ACC112 (cell line): ENCODE measurements at regions not wholly inside any gene's neighbourhood (a gene's known extent, or its start where the extent isn't known, plus 50 kb on each side); places are given as distances from the start of the nearest gene placed in this dataset.

ENCODE experiments used
- H2AFZ ChIP-seq: fragments of 200-600 bp; sonication (generic); one replicate; pipeline ENCODE4 v1.6.0; 2017; ENCODE audit warnings: antibody characterized with exemption, low read length; ENCODE audit not compliant: unreplicated experiment
- H3K27ac ChIP-seq: fragments of 200-600 bp; sonication (generic); 2 replicates; pipeline ENCODE4 v1.5.1; 2014; ENCODE audit warnings: low read depth, mild to moderate bottlenecking, antibody characterized with exemption, low read length, moderate library complexity
- H3K27me3 ChIP-seq: fragments of 200-600 bp; sonication (generic); 2 replicates; pipeline ENCODE4 v1.6.1; 2014; ENCODE audit warnings: mild to moderate bottlenecking, antibody characterized with exemption, low read length, moderate library complexity, mixed read lengths; ENCODE audit not compliant: insufficient read depth
- H3K36me3 ChIP-seq: fragments of 200-600 bp; sonication (generic); 2 replicates; pipeline ENCODE4 v1.6.1; 2016; ENCODE audit warnings: mild to moderate bottlenecking, antibody characterized with exemption, low read length, moderate library complexity, mixed read lengths; ENCODE audit not compliant: insufficient read depth
- H3K4me1 ChIP-seq: fragments of 200-600 bp; sonication (generic); one replicate; pipeline ENCODE4 v1.6.1; 2016; ENCODE audit warnings: low read length, mixed read lengths; ENCODE audit not compliant: insufficient read depth, unreplicated experiment, control insufficient read depth
- H3K4me3 ChIP-seq: fragments of 200-600 bp; sonication (generic); 2 replicates; pipeline ENCODE4 v1.5.1; 2014; ENCODE audit warnings: mild to moderate bottlenecking, low read depth, low read length
- H3K79me2 ChIP-seq: fragments of 200-600 bp; sonication (generic); one replicate; pipeline ENCODE4 v1.6.0; 2016; ENCODE audit warnings: low read length; ENCODE audit not compliant: control insufficient read depth, unreplicated experiment, insufficient read depth

DNA sequence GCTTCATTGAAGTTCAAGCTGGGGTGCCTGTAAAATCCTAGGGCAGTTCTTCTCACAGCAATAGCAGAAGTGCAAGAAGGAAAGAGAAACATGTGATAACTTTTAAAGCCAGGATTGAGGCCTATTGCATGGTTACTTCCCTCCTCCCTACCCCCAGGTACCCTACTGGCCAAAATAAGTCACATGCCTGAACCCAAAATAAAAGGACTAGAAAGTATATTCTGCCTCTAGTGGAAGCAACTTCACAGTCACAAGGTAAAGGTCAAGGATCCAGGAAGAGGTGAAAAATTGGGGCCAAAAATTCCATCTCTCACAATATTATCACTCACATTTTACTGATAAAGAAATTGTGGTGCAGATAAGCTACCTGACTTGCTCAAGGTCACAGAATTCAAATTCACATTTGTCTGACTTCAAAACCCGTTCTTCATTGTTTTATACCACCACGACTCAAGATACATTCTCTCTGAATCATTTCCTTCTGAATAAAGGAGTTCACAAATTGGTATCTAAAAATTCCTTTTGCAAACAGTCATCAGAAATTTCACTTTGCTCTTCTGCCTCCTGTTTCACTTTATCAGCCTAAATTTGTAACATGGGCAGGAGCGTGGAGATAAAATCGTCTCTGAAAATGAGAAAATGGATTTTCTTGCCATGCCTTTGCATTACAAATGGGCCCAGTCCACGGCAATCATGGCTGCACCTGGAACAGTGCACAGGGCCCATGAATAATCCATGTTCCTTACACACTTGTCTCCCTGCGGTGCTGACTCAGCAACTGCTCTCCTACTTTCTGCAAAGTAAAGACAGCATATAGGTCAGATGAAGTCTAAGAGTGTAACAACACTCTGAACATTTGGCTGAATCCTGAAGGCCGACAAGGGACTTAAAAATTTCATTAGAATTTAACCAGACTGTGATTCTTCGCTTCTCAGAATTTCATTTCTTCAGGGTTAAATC is 485.3 kb upstream of the NFIA start:
- Histone ChIP-seq H3K4me3 (no peak overlapping the region), H3K27me3 (no peaks in the 10 kb centered on the region), H2AFZ (peak overlapping the region; percentile 36), H3K79me2 (no peaks in the 10 kb centered on the region), H3K27ac (peak overlapping the region; percentile 51), H3K36me3 (no peaks in the 10 kb centered on the region), H3K4me1 (peaks cover 20% of the 10 kb centered on the region)

DNA sequence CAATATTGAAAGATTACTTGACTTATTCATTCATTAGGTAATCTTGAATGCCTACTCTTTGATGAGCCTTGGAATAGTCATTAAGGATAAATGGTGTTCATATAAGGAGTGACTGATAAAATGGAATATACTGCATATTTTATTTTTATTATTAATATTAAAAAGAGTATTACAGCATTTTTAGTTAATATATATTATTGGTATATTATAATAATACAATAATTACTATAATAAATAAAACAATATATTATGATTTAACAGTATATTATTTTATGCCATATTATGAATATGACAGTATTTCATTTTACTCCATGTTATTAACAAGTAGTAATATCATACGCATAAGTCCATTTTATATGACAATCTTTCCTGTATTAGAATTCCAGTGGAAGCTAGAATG is 490.8 kb upstream of the NFIA start:
- no peak overlapping the region for H2AFZ ChIP-seq

DNA sequence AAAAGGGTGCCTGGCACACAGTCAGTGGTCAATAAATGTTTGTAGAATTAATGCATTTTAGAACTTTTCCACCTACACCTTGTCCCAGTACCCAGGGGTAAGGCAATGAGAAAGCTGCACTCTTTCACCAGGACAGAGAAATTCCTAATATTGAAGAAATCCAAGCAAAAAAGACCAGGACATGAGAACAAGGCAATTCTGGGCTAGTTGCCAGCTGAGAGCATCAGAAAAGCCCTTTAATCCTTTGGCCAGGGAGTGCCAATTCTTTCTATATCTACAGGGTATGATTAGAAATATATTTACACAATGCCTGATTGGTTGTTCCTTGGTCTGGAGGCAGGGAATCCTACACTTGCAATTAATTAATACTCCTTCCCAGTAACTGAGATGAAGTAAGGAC is 492.4 kb upstream of the NFIA start:
- H3K79me2 ChIP-seq: no peaks in the 10 kb centered on the region
- H2AFZ ChIP-seq: no peak overlapping the region
- H3K36me3 ChIP-seq: no peaks in the 10 kb centered on the region
- H3K27me3 ChIP-seq: no peaks in the 10 kb centered on the region
- H3K4me1 ChIP-seq: no peaks in the 10 kb centered on the region
- no peak overlapping the region for H3K4me3 ChIP-seq
- H3K27ac ChIP-seq: no peak overlapping the region

More for the DNA sequence above, 490.8 kb upstream of the NFIA start:
- Histone ChIP-seq H3K36me3 (no peaks in the 10 kb centered on the region), H3K4me3 (no peak overlapping the region), H3K79me2 (no peaks in the 10 kb centered on the region), H3K4me1 (peaks cover 4% of the 10 kb centered on the region), H3K27ac (no peak overlapping the region), H3K27me3 (no peaks in the 10 kb centered on the region)

DNA sequence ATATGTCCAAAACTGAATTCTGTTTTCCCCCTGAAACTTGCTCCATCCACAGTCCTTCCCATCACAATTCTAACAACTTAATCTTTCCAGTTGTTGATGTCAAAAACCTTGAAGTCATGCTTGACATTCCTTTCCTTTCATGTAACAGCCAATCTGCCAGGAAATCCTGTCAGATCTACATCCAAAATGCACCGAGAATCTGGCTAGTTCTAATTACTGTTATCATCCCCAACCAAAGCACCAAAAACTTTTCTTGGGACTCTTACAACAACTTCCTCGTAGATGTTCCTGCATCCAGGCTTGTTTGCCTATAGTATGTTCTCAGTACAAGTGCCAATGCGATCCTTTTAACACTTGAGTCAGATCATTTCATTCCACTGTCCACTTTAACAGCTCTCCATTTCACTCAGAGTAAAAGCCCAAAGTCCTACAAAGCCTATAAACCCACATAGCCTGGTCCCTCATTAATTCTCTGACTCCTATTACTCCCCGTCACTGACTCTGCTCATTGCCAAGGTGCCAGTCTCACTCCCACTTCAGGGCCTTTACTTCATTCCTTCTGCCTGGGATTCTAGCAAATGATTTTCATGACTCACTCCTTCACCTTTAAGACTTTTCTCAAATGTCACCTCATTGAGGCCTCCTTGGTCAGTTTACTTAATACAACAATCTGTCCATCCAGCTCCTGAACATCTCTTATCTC is 493.2 kb upstream of the NFIA start:
- no peak overlapping the region for H3K27ac ChIP-seq
- no peaks in the 10 kb centered on the region for H3K4me1 ChIP-seq
- no peaks in the 10 kb centered on the region for H3K36me3 ChIP-seq
- no peaks in the 10 kb centered on the region for H3K79me2 ChIP-seq
- H3K27me3 ChIP-seq: no peaks in the 10 kb centered on the region
- no peak overlapping the region for H3K4me3 ChIP-seq
- H2AFZ ChIP-seq: no peak overlapping the region

DNA sequence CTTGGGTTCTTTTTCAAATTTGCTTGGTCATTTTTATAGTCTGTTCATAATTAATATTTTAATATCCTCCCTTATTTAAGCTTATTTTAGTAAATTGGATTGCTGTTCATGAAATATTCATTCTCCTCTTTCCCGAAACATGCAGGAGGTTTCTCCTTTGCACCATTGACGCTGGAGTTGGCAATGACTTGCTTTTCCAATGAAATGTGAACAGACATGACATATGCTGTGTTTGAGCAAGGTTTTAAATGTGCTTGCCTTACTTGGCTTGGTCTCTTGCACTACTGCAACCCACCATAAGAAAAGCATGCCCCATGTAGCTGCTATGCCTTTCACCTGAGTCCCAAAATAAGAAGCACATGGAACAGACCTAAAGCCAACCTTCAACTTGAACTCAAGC is 498.0 kb upstream of the NFIA start:
- H3K4me3 ChIP-seq: no peak overlapping the region
- no peaks in the 10 kb centered on the region for H3K36me3 ChIP-seq
- no peak overlapping the region for H2AFZ ChIP-seq
- no peak overlapping the region for H3K27ac ChIP-seq
- H3K4me1 ChIP-seq: no peaks in the 10 kb centered on the region
- no peaks in the 10 kb centered on the region for H3K79me2 ChIP-seq
- no peaks in the 10 kb centered on the region for H3K27me3 ChIP-seq

DNA sequence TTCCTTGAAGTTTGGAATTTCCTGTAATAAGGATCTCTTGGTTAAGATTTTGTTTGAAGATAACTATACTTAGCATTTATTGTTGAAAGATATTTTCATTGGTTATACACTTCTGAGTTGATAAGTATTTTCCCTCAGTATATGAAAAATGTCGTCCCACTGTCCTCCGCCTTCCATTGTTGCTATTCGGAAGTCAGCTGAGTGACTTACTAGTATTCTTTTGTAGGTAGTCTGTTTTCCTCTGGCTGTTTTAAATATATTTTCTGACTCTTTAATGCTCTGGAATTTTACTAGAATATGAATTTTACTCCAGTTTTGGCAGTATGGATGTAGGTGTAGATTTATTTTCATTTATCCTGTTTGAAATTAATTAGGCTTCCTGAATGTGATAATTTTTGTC is 498.7 kb upstream of the NFIA start:
- Histone ChIP-seq H3K4me3 (no peak overlapping the region), H3K36me3 (no peaks in the 10 kb centered on the region), H3K27me3 (no peaks in the 10 kb centered on the region), H3K4me1 (no peaks in the 10 kb centered on the region), H2AFZ (no peak overlapping the region), H3K79me2 (no peaks in the 10 kb centered on the region), H3K27ac (no peak overlapping the region)

DNA sequence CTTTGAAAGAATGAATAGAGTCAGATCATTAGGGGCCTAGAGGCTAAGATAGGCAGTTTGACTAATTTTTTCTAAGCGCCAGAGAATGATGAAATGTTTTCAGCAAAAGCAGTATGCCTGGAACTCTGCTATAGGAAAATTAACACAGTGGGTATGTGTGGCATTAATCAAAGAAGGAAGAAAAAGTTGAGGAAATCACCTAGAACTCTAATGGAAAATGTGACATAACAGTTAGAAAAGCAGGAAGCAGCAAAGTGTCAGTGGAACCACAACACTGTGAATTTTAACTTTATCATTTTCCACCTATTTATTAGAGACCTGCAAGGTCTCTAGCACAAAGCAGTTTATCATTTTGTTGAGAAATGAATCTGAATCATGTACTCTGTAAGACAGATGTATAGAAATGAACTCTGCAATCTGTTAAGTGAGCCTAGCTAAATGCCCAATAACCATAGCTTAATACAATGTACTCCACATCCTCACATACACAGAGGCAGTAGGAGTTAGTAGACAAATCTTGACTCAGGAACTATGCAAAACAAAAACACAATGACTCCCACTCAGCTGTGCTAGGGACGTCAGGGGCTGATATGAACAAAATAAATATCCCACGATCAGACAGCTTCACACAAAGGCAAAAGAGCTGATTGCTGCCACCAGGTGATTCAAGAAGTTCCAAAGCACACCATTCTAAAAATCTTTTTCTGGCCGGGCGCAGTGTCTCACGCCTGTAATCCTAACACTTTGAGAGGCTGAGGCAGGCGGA is 500.7 kb upstream of the NFIA start:
- no peak overlapping the region for H2AFZ ChIP-seq
- H3K27me3 ChIP-seq: no peaks in the 10 kb centered on the region
- no peaks in the 10 kb centered on the region for H3K36me3 ChIP-seq
- no peak overlapping the region for H3K4me3 ChIP-seq
- no peaks in the 10 kb centered on the region for H3K4me1 ChIP-seq
- H3K27ac ChIP-seq: no peak overlapping the region
- no peaks in the 10 kb centered on the region for H3K79me2 ChIP-seq

DNA sequence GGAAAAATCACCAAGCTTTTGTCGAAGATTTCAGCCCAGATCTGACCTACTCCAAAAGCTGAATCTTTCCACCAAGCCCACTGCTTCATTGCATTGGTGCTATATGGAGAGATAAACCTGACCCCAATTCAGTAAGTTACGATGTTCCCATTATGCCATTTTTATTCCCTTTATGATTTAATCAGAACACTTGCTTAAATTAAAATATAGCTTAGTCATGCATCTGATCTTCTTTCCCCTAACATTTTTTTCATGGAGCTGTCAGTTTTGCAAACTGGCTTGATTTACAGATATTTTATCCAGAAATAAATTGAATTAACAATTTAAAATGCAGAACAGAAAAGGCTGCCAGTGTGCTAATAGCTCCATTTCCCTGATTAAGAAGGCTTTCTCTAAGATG is 503.5 kb upstream of the C1orf87 start:
- Histone ChIP-seq H3K27ac (no peak overlapping the region), H3K4me3 (no peak overlapping the region), H3K4me1 (peaks cover 32% of the 10 kb centered on the region), H2AFZ (no peak overlapping the region), H3K27me3 (no peaks in the 10 kb centered on the region), H3K79me2 (no peaks in the 10 kb centered on the region), H3K36me3 (no peaks in the 10 kb centered on the region)

DNA sequence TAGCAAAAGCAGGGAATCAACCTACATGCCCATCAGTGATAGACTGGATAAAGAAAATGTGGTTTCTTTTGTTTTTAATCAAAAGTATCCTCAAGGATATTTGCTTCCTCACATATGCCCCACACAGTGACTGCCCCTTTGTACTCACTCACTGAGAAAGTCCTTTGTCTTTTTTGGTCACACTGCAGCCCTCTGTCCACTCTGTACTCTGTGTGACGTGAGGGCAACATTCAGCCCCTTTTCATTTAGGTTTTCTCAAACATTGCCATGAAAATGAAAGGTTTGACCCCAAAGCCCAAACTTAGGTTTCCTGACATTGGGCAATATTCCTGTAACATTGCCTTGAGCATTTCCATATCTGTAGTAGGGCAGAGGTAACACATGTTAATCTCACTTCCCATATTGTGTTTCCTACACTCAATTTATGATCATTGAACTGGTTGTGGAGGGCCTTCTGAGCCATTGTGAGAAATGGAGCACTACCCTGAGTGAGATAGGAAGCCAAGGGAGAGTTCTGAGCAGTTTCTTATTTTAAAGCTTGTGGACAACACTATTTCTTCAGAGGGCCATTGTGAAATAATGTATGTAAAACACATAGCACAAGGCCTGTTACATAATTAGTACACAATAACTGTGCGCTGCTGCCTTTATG is 501.9 kb upstream of the C1orf87 start:
- no peak overlapping the region for H3K4me3 ChIP-seq
- H3K79me2 ChIP-seq: no peaks in the 10 kb centered on the region
- H3K27me3 ChIP-seq: no peaks in the 10 kb centered on the region
- H3K4me1 ChIP-seq: peaks cover 33% of the 10 kb centered on the region
- no peak overlapping the region for H3K27ac ChIP-seq
- no peaks in the 10 kb centered on the region for H3K36me3 ChIP-seq
- H2AFZ ChIP-seq: no peak overlapping the region

DNA sequence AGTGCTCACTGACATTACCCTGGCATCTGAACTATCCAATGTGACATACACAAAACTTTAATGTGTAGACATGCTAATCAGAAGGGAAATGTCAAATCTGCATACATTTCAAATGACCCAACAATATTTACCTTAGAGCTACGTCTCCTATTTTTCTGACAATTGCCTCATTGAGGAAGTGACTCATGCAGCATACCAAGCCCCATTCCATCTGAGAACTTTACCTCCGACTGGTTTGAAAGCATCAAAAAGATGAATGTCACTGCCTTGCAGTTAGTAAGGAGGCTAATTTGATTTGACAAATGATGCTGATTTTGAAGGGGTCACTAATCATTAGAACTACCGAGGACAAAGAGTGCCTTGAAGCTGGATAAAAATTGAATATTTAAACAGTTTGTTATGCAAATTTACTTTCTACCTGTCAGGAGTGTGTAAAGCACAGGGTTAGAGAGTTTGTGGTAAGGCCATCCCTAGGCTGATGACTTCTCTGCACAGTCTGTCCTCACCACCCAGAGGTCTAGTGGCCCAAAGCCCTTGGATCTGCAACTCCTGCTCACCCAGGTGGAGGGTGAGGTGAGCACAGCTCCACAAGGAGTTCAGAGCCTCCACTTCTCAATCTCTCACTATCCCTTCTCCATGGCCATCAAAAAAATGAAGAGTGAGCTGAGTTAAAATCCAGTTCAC is 500.3 kb upstream of the C1orf87 start:
- Histone ChIP-seq H3K27me3 (no peaks in the 10 kb centered on the region), H3K27ac (peak overlapping the region; percentile 85), H3K4me1 (peaks cover 33% of the 10 kb centered on the region), H3K79me2 (no peaks in the 10 kb centered on the region), H2AFZ (peak overlapping the region; percentile 27), H3K36me3 (no peaks in the 10 kb centered on the region), H3K4me3 (peak overlapping the region; percentile 37; the same call in 1 of the 2 replicates)
